A549 (cell line): ENCODE measurements at regions not wholly inside any gene's neighbourhood (a gene's known extent, or its start where the extent isn't known, plus 50 kb on each side); places are given as distances from the start of the nearest gene placed in this dataset.

ENCODE experiments used
- ATAC-seq, 2 experiments: fragments of 200-7000 bp in 1 of 2; fragments of >200 bp in 1 of 2; cut with Nextera tagmentation in 1 of 2; cut with Tn5 transposase in 1 of 2; 3 replicates each; pipeline versions ENCODE4 v1.8.0 to v1.9.1; 2018 to 2020; ENCODE audit warnings: mild to moderate bottlenecking in 1 of 2, moderate library complexity in 1 of 2
- CTCF ChIA-PET: fragments of 300-600 bp; sonication (Branson Sonifier 250); formaldehyde crosslinking; extraction: SDS; loops from one replicate; lab custom pipeline; 2021; ENCODE audit warnings: antibody characterized with exemption, inconsistent platforms; lab: Yijun Ruan, JAX
- POLR2A ChIA-PET: fragments of 350-600 bp; formaldehyde crosslinking; extraction: SDS; loops from one replicate; lab custom pipeline; 2021; ENCODE audit warnings: antibody characterized with exemption, inconsistent platforms; lab: Yijun Ruan, JAX
- DNase-seq, 2 experiments: peaks; one replicate each; pipeline versions ENCODE4 v3.0.0 to v3.0.0-alpha.2; 2011 to 2016; ENCODE audit warnings: low read depth in 1 of 2, low spot score in 1 of 2
- FAIRE-seq: peaks from 2 replicates; lab custom pipeline; 2011; peaks lifted over from hg19 to GRCh38; lab: Jason Lieb, UNC
- H3K27ac ChIP-seq, 2 experiments: fragments of >200 bp; sonication (Bioruptor Twin); formaldehyde crosslinking; 3 replicates each; pipeline ENCODE4 v1.5.1; 2016 to 2017
- H3K4me1 ChIP-seq: fragments of >200 bp; sonication (Bioruptor Twin); formaldehyde crosslinking; 3 replicates; pipeline ENCODE4 v1.6.1; 2016
- H3K4me2 ChIP-seq: fragments of >200 bp; sonication (Bioruptor Twin); formaldehyde crosslinking; 3 replicates; pipeline ENCODE4 v1.6.1; 2016
- H3K4me3 ChIP-seq: fragments of >200 bp; sonication (Bioruptor Twin); formaldehyde crosslinking; 3 replicates; pipeline ENCODE4 v1.5.1; 2016
- H3K9me3 ChIP-seq: fragments of >200 bp; sonication (Bioruptor Twin); formaldehyde crosslinking; 3 replicates; pipeline ENCODE4 v1.6.1; 2016
- BHLHE40 ChIP-seq: IDR thresholded peaks from 2 replicates; pipeline ENCODE4 v1.6.1; 2012; ENCODE audit warnings: low read depth, low read length, inconsistent platforms
- CEBPB ChIP-seq, 2 experiments: fragments of >200 bp in 1 of 2; sonication (Bioruptor Twin) in 1 of 2; formaldehyde crosslinking in 1 of 2; IDR thresholded peaks; 2 replicates each; pipeline ENCODE4 v1.6.1; 2012 to 2016
- CHD4 ChIP-seq: fragments of 200-600 bp; sonication (generic); IDR thresholded peaks from 2 replicates; pipeline ENCODE4 v1.6.1; 2016; ENCODE audit warnings: antibody characterized with exemption, mild to moderate bottlenecking, borderline replicate concordance
- ESRRA ChIP-seq: fragments of 150-350 bp; IDR thresholded peaks from 2 replicates; pipeline ENCODE4 v1.6.1; 2014; ENCODE audit warnings: mild to moderate bottlenecking, low read length, borderline replicate concordance
- KDM5A ChIP-seq: fragments of 200-600 bp; sonication (generic); IDR thresholded peaks from 2 replicates; pipeline ENCODE4 v1.6.1; 2016; ENCODE audit warnings: antibody characterized with exemption, mild to moderate bottlenecking
- MAZ ChIP-seq: fragments of 150-350 bp; IDR thresholded peaks from 2 replicates; pipeline ENCODE4 v1.6.1; 2014; ENCODE audit warnings: antibody characterized with exemption, low read depth, low read length, borderline replicate concordance
- NPAS2 ChIP-seq: fragments of 250-450 bp; sonication (Bioruptor Pico); IDR thresholded peaks from 2 replicates; pipeline ENCODE4 v1.8.0; 2022; ENCODE audit warnings: mild to moderate bottlenecking, moderate library complexity, borderline replicate concordance
- PHF8 ChIP-seq: fragments of 200-600 bp; sonication (generic); IDR thresholded peaks from 2 replicates; pipeline ENCODE4 v1.6.1; 2016; ENCODE audit warnings: low read depth, mild to moderate bottlenecking, antibody characterized with exemption, moderate library complexity, borderline replicate concordance
- RNF2 ChIP-seq: fragments of 200-600 bp; sonication (generic); IDR thresholded peaks from 2 replicates; pipeline ENCODE4 v1.6.1; 2016; ENCODE audit warnings: low read depth, mild to moderate bottlenecking, antibody characterized with exemption, moderate library complexity, borderline replicate concordance
- WGBS: methylation state at CpG from one replicate; pipeline ENCODE4 v1.1.6; 2017; ENCODE audit errors: missing lambda C conversion rate; 5-methylcytosine and 5-hydroxymethylcytosine counted together
- TF ChIP-seq, protein P1 (sequence below): fragments of 250-450 bp; sonication (Bioruptor Pico); IDR thresholded peaks from 2 replicates; pipeline ENCODE4 v1.5.0; 2021; ENCODE audit warnings: mild to moderate bottlenecking, moderate library complexity, borderline replicate concordance
- TF ChIP-seq, protein P2 (sequence below): fragments of 200-600 bp; sonication (generic); IDR thresholded peaks from 2 replicates; pipeline ENCODE4 v1.6.1; 2016; ENCODE audit warnings: antibody characterized with exemption, mild to moderate bottlenecking, moderate library complexity
- TF ChIP-seq, protein P3 (sequence below): fragments of >200 bp; sonication (Bioruptor Twin); formaldehyde crosslinking; IDR thresholded peaks from 3 replicates; pipeline ENCODE4 v1.5.1; 2016
- TF ChIP-seq, protein P4 (sequence below): IDR thresholded peaks from 2 replicates; pipeline ENCODE4 v1.6.1; 2012
- TF ChIP-seq, protein P5 (sequence below): fragments of 250-450 bp; sonication (Bioruptor Pico); IDR thresholded peaks from 2 replicates; pipeline ENCODE4 v1.5.0; 2020; ENCODE audit warnings: low read depth, mild to moderate bottlenecking, moderate library complexity

DNA sequence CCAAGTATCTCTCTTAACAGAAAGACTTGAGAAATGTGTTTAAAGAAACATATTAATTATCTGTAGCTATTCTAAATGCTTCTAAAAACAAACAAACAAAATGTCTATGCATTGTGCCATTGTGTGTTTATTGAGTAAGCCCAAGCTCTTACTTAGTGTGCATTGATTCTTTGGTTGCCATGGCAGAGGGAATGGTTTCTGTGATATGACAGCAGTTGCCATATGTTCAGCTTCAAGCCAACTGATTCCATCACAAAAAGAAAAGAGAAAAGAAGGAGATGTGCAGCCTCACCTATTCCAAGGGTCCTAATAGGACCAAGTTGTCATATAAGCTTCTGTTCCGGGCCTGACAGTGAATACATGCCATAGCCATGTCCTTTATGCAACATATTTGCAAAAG, 457.5 kb downstream of the TOX3 start:
- TF ChIP-seq ESRRA (no peak), MAZ (no peak)
- TF ChIP-seq, protein P1, sequence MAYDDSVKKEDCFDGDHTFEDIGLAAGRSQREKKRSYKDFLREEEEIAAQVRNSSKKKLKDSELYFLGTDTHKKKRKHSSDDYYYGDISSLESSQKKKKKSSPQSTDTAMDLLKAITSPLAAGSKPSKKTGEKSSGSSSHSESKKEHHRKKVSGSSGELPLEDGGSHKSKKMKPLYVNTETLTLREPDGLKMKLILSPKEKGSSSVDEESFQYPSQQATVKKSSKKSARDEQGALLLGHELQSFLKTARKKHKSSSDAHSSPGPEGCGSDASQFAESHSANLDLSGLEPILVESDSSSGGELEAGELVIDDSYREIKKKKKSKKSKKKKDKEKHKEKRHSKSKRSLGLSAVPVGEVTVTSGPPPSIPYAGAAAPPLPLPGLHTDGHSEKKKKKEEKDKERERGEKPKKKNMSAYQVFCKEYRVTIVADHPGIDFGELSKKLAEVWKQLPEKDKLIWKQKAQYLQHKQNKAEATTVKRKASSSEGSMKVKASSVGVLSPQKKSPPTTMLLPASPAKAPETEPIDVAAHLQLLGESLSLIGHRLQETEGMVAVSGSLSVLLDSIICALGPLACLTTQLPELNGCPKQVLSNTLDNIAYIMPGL (CRISPR knock-in tag), result no peak
- TF ChIP-seq, protein P2, sequence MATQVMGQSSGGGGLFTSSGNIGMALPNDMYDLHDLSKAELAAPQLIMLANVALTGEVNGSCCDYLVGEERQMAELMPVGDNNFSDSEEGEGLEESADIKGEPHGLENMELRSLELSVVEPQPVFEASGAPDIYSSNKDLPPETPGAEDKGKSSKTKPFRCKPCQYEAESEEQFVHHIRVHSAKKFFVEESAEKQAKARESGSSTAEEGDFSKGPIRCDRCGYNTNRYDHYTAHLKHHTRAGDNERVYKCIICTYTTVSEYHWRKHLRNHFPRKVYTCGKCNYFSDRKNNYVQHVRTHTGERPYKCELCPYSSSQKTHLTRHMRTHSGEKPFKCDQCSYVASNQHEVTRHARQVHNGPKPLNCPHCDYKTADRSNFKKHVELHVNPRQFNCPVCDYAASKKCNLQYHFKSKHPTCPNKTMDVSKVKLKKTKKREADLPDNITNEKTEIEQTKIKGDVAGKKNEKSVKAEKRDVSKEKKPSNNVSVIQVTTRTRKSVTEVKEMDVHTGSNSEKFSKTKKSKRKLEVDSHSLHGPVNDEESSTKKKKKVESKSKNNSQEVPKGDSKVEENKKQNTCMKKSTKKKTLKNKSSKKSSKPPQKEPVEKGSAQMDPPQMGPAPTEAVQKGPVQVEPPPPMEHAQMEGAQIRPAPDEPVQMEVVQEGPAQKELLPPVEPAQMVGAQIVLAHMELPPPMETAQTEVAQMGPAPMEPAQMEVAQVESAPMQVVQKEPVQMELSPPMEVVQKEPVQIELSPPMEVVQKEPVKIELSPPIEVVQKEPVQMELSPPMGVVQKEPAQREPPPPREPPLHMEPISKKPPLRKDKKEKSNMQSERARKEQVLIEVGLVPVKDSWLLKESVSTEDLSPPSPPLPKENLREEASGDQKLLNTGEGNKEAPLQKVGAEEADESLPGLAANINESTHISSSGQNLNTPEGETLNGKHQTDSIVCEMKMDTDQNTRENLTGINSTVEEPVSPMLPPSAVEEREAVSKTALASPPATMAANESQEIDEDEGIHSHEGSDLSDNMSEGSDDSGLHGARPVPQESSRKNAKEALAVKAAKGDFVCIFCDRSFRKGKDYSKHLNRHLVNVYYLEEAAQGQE, result no peak
- TF ChIP-seq, protein P3, sequence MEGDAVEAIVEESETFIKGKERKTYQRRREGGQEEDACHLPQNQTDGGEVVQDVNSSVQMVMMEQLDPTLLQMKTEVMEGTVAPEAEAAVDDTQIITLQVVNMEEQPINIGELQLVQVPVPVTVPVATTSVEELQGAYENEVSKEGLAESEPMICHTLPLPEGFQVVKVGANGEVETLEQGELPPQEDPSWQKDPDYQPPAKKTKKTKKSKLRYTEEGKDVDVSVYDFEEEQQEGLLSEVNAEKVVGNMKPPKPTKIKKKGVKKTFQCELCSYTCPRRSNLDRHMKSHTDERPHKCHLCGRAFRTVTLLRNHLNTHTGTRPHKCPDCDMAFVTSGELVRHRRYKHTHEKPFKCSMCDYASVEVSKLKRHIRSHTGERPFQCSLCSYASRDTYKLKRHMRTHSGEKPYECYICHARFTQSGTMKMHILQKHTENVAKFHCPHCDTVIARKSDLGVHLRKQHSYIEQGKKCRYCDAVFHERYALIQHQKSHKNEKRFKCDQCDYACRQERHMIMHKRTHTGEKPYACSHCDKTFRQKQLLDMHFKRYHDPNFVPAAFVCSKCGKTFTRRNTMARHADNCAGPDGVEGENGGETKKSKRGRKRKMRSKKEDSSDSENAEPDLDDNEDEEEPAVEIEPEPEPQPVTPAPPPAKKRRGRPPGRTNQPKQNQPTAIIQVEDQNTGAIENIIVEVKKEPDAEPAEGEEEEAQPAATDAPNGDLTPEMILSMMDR, result no peak
- DNase-seq (no peak), ATAC-seq (no peak), FAIRE-seq (no peak)
- POLR2A ChIA-PET, result no interaction called here
- CTCF ChIA-PET, result no interaction called here
- H3K9me3 ChIP-seq, result no peaks in the 10 kb centered on the region
- no peak overlapping the region for H3K4me3 ChIP-seq
- H3K27ac ChIP-seq, result no peak overlapping the region
- H3K4me2 ChIP-seq, result no peak overlapping the region
- WGBS, result 0% methylated on average over 1 of the region's 1 CpG
- no peaks in the 10 kb centered on the region for H3K4me1 ChIP-seq

DNA sequence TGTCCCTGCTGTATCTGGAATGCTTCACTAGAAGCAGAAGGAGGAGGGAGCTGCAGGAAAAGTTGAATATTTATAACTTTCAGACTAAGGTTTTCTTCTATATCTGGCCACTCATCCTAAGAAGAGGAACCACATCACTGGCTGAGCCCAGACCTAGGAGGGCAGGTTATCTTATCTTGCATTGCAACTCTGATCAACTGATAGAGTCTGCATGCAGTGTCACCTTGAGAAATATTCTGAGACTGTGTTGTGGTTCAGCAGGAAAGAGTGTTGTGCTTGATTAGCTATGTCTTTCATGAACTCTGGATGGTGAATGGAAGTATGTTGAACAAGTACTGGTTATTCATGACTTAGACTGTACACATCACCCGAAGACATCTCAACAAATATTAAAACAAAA, 460.0 kb downstream of the TOX3 start:
- no peak for DNase-seq
- WGBS, result 5% methylated on average over 1 of the region's 1 CpG
- H3K4me1 ChIP-seq, result no peaks in the 10 kb centered on the region
- H3K9me3 ChIP-seq, result no peaks in the 10 kb centered on the region
- H3K4me2 ChIP-seq, result no peak overlapping the region
- CTCF ChIA-PET, result no interaction called here
- TF ChIP-seq NPAS2 (CRISPR knock-in tag) (no peak), KDM5A (no peak), RNF2 (no peak), ESRRA (no peak), CEBPB (IDR thresholded peaks at IDR 0.05) (no peak), CHD4 (no peak), PHF8 (no peak), BHLHE40 (no peak)
- TF ChIP-seq, protein P4, sequence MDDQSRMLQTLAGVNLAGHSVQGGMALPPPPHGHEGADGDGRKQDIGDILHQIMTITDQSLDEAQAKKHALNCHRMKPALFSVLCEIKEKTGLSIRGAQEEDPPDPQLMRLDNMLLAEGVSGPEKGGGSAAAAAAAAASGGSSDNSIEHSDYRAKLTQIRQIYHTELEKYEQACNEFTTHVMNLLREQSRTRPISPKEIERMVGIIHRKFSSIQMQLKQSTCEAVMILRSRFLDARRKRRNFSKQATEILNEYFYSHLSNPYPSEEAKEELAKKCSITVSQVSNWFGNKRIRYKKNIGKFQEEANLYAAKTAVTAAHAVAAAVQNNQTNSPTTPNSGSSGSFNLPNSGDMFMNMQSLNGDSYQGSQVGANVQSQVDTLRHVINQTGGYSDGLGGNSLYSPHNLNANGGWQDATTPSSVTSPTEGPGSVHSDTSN, result no peak
- TF ChIP-seq, protein P5, sequence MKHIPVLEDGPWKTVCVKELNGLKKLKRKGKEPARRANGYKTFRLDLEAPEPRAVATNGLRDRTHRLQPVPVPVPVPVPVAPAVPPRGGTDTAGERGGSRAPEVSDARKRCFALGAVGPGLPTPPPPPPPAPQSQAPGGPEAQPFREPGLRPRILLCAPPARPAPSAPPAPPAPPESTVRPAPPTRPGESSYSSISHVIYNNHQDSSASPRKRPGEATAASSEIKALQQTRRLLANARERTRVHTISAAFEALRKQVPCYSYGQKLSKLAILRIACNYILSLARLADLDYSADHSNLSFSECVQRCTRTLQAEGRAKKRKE (CRISPR knock-in tag), result no peak
- no peak for ATAC-seq
- no peak for FAIRE-seq
- H3K4me3 ChIP-seq, result no peak overlapping the region
- POLR2A ChIA-PET, result no interaction called here
- no peak overlapping the region for H3K27ac ChIP-seq
